Thyroid gland (tissue), 4 donors: ENCODE measurements at regions not wholly inside any gene's neighbourhood (a gene's known extent, or its start where the extent isn't known, plus 50 kb on each side); places are given as distances from the start of the nearest gene placed in this dataset.

ENCODE experiments used
- POLR2A ChIP-seq, 2 donors: fragments of 450-650 bp; IDR thresholded peaks; one replicate each; pipeline ENCODE4 v1.6.1; 2017; ENCODE audit warnings: antibody characterized with exemption in 2 of 2, mild to moderate bottlenecking in 2 of 2, moderate library complexity in 1 of 2
- TF ChIP-seq, protein P1 (sequence below), 6 experiments: fragments of 200-600 bp in 3 of 6; fragments of 450-650 bp in 3 of 6; sonication (generic) in 3 of 6; IDR thresholded peaks; one replicate each; pipeline ENCODE4 v1.5.1; 2016 to 2019; ENCODE audit warnings: antibody characterized with exemption in 6 of 6, mild to moderate bottlenecking in 2 of 6, inconsistent platforms in 1 of 6, moderate library complexity in 1 of 6

DNA sequence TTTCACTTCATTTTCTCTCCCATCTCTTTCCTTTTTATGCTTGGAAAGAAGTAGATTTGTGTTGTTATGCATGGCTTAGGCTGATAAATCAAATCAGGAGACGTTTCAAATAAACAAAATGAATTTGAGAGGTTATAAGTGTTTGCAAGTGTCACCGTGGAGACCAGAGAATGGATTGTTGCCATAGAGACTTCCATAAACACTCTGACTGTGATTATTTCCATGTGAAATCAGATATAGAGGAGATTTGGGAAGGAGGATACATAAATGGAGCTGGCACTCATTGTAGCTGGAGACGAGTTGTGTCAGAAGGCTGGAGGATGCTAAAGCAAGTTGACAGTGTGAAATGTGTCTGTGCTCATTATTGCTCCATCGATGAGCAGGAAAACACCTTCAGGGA lies 84.2 kb upstream of the PCSK1 start:
- TF ChIP-seq, protein P1, sequence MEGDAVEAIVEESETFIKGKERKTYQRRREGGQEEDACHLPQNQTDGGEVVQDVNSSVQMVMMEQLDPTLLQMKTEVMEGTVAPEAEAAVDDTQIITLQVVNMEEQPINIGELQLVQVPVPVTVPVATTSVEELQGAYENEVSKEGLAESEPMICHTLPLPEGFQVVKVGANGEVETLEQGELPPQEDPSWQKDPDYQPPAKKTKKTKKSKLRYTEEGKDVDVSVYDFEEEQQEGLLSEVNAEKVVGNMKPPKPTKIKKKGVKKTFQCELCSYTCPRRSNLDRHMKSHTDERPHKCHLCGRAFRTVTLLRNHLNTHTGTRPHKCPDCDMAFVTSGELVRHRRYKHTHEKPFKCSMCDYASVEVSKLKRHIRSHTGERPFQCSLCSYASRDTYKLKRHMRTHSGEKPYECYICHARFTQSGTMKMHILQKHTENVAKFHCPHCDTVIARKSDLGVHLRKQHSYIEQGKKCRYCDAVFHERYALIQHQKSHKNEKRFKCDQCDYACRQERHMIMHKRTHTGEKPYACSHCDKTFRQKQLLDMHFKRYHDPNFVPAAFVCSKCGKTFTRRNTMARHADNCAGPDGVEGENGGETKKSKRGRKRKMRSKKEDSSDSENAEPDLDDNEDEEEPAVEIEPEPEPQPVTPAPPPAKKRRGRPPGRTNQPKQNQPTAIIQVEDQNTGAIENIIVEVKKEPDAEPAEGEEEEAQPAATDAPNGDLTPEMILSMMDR (IDR thresholded peaks at IDR 0.05): no peak
- TF ChIP-seq POLR2A (IDR thresholded peaks at IDR 0.05): no peak
